Activated CD4-positive, alpha-beta T cell treated with anti-CD3 and anti-CD28 coated beads, Interleukin-10, Interleukin-2, amounts not matched to agents 100 ng/mL and 50 ng/mL, durations not matched to agents 16 hours and 8 hours (primary cell): ENCODE measurements at regions not wholly inside any gene's neighbourhood (a gene's known extent, or its start where the extent isn't known, plus 50 kb on each side); places are given as distances from the start of the nearest gene placed in this dataset.
A peak's percentile ranks its signal among the peaks of the same experiment; 100 is the strongest.
"Not testable (repeated sequence)": the region's sequence is repeated elsewhere in the genome, so short reads cannot be mapped to it uniquely, and the experiment has no call there.

Source experiments
- DNase-seq: peaks from one replicate; pipeline ENCODE4 v3.0.0-alpha.2; 2020

DNA sequence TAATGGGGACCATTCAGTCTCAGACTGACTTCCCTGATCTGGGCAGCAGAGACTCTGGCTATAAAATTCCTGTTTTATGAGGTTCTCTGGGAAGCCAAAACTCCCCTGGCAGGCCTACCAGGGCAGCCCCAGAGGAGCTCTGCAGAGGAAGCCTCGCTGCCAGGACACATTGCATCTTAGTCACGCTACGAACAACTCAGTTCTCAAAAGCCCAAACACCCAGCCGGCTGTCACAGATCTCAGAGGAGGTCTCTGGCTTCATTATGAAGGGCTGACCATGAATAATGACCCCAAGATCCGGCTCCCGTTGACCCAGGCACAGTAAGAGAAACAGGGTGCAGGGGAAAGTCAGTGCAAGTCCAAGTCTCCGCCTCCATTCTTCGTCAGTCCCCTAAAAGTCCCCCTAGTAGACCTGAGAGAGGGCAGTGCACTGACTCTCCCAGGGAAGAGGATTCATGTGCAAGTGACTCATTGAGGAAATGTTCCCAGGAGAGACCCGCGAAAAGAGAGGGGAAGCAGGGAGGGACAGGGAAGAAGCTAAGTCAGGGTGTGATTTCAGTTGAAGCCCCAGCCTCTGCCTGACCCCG lies 212.3 kb downstream of the CYP26B1 start:
- no peak for DNase-seq

DNA sequence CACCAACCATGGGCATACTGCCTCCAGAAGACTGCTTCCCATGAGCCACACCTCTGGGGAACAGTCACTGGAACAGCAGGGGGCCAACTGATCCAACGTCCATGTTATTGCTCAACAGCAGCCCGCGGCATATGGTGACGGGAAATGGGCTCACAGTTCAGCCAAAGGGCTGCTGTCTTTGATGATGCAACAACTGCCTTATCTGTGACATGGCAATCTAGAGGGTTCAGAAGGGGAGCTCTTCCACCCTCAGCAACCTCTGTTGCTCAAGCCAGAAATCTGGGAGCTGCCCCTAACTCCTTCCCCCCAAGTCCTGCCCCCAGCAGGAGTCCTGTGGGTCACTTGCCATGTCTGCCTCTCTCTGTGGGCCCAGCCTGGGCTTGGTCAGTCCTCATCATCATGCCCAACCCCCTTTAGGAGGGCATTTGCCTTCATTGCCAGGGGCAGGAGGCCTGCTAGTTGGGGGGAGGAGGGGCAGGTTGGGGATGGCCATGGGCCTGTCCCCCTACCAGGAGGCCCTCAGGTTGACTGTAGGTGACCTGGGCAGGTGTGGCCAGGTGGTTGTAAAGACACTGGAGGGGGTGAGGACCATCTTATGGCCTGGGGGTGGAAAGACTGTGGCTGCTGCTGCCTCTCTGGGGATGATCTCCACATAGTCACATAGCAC lies 212.9 kb downstream of the CYP26B1 start:
- DNase-seq, result no peak

DNA sequence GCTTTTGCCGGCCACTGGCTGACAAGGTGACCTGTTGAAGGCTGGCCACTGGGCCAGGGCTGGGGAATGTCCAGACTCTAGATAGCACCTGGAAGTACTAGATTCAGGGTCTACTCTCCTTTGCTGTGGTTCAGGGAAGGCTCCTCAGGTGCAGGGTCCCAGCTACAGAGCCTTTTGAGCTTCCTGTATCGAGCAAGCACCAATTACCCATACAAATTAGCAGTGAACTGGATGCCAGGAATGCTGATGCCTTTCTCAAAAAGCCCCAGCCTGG lies 213.4 kb downstream of the CYP26B1 start:
- DNase-seq, result no peak

DNA sequence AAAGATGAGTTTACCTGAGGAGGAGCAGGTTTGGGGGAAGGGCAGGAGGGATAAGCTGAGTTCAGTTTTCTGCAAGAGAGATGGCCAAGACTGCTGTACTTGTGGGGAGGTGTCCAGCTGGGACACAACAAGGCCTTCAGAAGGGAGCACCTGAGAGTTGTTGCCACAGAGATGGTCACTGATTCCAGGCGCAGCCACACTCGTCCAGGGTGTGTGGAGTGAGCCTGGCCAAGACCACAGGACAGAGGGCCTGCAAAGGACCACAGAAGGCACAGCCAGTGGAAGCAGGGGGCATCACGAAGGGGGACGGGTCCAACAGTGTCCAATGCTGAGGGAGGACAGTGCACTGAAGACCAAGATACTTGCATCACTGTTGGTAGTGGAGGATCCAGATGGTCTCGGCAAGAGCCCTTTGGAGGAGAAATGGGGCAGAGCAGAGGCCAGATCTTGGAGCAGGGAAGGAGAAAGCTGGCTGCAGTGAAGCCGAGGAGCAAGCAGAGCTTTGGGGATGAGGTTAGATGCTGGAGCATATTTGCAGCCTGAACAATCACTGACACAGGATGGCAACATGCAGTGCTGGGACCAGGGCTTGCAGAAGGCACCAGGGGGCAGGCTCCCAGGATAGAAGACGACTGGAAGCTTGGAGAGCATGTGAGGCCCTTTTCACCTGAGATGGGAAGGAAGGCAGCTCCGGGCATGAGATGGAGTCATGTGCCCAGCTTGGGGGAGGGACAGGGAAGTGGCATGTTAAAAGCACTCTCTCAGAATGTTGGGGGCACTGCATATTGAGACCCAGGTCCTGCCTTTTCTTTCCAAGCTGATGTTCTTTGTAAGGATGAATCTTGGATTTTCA lies 214.0 kb downstream of the CYP26B1 start:
- DNase-seq, result no peak

DNA sequence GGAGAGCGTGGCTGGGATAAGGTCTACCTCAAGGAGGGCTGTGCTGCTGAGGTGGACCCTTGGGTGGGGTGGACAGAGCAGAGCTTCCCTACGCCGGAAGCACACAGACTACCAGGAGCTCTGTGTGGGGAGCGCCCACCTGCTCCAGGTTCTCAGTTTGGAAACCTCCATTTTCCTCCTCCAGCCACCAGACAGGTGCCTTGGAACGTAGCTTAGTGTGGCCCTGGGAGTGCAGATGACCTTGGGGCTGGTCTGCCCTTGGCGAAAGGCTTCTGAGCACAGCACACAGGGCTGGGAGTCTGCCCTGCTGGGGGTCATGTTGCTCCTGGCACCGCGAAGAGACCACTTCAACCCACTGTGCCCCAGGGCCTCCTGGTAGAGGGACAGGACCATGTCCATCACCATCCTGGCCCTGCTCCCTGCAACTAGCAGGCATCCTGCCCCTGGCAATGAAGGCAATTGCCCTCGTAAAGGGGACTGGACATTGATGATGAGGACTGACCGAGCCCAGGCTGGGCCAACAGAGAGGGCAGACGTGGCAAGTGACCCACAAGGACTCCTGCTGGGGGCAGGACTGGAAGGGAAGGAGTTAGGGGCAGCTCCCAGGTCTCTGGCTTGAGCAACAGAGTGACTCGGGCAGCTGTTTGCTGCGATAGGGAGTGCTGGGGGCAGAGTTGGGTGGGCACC lies 214.7 kb downstream of the CYP26B1 start:
- no peak for DNase-seq

DNA sequence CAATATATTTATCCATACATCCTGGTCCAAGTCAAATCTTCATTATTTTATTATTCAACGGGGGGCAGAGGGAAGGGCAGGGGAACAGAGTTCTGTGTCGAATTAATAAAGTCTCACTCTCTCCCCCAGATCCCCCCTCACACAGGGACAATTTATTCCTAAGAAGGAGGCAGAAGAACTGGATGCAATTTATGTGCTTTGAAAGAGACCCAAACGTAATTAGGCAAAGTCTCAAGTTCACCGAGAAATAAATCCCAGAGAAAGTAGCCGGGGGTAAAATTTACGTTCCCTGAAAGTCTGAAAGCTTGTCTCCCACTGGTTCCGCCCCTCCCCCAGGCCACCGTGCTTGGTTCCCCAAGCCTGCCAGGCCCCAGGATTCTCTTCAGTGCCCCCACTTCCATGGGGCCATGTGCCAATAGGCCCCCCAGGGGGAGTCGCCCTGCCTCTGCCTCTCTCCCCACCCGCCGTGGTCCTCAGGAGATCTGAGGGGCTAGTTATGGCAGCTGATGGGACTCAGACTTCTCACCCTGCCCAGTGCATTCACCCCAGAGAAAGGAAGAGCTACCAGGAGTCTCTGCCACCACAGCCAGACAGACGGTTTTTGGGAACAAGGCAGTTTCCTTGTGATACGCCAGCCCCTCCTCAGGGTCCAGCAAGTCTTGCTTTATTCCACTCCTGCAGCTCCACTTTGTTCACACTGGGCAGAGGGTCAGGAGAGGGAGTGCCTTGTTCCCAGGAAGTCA lies 215.5 kb downstream of the CYP26B1 start:
- no peak for DNase-seq

DNA sequence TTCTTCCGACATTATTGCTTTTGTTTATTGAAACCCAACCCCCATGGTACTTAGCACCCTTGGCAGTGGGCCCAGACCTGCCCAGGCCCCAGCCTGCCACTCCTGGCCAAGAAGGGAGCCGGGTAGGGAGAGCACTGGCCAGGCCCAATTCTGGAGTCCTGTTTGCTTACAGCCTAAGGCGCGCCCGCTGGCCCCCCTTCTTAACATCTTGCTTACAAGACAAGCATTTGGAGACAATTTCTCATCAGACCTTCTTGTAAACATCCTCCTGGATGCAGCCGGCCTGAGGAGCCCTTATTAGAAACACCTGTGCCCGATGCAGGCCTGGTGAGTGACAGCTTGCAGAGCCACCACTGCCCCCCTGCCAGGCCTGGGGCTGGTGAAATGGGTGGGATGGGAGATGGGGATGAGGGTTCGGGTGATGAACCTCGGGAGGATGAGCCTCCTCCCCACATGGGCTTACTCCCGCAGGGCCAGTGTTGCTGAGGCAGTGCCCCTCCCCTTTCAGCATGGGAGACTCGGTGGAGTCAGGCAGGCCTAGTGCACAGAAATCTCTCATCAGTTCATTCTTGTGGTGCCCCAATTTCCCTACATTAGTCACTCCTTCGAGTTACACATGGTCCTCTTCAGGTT lies 217.5 kb downstream of the CYP26B1 start:
- DNase-seq, result no peak

DNA sequence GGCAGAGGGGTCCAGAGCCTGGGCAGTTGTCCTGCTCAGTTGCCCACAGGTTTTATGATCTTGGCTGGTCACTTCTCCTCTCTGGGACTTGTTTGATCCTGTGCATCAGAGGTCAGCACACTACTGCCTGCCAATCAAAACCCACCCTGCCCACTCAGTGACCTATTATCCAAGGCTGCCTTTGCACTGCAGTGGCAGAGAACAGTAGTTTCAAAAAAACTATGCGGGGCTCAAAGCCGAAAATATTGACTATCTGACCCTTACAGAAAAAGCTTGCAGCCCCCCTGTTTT lies 218.2 kb downstream of the CYP26B1 start:
- DNase-seq, result no peak

DNA sequence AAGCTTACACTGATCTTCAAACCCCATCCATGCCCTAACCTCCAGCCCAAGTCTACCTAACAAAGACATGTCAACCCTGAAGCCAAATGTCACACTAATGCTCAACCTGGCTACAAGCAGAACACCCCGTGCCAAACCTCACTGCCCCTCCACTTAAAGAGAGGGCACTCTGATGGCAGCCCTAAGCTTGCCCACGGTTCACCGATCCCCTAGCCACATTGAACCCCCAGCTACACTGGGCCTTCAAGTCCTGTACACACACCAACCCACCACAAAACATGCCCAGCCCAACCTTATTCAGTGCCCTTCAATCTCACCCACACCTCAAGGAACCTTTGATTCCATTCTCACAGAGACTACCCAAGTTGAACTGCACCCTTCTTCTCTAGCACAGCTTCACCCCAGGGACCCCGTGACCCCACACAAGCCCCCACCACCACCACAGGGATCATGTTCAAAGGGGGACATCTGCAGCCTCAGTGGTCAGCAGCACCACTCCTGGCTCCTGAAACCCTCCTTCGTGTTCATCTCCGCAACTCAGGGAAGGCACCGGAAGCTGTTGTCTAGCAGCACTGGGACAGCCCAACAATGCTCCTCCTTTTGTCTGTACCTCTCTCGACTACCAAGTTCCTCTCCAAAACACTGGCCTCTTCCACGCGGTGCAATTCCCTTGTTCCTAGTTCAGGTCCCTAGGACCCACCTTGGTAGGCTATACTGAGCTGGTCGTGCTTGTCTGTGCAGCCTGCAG lies 218.8 kb downstream of the CYP26B1 start:
- DNase-seq, result no peak

DNA sequence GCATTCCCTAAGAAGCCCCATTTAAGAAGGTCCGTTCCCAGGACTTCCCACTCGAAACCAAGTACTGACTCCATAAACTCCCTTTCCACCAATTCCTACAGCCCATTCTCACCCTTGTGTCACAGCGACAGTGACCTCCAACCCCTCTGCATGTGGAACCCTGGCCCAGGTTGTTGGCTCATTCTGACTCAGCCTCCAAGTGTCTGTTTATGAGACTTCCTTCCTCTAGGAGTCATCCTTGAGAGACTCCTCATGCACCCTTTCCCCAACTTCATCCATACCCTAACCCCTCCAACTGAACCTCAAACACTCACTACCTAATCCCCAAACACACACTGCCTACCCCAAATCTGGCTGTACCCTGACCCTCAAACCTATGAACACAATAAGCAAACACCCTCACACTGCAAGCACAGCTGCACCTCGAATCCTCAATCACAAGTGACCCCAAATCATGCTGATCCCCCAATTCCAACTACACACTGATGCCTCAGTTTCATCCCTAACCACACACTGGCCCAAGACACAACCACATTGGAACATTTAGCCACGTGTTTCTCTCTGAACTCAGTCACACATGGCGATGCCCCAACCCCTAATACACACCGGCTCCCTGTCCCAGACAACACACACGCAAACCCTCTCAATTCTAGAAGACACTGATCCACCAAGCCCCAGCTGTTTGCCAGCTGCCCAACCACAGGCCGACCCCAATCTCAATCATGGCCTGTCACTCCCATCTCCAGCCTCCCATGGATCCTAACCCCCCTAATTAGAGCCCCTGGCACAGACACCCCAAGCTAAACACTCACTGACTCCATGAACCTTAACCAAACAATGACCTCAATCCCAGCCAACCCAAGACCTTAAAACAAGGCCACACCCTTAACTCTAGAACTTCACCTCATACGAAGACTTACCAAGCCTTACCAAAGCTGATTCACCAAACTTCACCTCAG lies 219.6 kb downstream of the CYP26B1 start:
- DNase-seq, result no peak

DNA sequence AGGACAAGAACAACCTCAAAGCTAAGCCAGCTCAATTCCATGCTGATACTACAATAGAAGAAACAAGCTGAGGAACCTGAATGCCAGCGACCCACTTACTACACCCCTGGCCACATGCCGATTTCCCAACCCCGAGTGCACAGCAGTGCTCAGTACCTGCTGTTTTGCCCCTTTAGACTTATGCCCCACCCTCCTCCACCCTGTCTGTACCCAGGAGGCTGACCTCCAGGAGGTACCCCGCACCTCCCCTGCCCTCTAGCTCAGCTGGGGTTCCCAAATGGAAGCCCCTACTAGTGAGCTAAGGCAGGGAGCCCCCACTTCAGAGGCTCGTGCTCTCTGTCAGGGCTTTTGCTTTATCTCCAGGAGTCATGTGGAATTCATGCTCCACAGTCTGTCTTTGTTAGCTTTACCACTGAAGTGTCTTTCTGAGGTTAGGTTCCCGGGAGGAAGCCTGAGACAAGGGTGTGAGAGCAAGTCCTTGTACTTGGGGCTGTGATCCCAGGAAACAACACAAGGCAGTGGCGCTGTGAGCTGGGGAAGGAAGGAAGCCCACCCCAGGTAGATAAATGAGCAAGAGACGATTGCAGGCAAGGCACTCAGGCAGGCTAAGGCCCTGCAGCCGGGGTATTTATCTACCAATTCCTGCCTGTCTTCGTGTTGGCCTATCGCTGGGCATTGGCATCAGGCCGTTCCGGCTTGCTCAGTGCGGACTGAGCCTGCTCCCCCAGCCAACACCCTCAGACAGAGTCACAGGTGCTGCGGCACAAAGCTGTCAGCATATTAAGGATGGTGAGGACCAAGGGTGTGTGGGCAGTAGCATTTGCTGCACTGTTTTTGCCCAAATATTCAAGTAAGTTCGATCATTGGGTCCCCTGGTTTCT lies 220.5 kb downstream of the CYP26B1 start:
- DNase-seq, result no peak

DNA sequence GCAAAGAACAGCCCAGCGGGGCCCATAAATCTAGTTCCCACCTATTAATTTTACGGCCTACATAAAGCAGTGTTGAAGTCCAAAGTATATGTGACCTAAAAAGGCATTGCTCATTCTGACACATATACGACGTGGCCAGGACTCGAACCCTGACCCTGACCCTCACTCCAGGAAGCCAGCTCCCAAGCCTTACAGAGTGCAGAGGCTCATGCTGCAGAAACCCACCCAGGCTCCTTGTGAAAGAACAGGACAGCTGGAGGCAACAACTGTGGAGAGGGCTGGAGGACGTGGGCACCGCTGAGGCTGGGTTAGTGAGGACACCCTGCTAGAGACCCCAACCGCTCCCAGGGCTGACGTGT lies 221.6 kb downstream of the CYP26B1 start:
- DNase-seq, result no peak

DNA sequence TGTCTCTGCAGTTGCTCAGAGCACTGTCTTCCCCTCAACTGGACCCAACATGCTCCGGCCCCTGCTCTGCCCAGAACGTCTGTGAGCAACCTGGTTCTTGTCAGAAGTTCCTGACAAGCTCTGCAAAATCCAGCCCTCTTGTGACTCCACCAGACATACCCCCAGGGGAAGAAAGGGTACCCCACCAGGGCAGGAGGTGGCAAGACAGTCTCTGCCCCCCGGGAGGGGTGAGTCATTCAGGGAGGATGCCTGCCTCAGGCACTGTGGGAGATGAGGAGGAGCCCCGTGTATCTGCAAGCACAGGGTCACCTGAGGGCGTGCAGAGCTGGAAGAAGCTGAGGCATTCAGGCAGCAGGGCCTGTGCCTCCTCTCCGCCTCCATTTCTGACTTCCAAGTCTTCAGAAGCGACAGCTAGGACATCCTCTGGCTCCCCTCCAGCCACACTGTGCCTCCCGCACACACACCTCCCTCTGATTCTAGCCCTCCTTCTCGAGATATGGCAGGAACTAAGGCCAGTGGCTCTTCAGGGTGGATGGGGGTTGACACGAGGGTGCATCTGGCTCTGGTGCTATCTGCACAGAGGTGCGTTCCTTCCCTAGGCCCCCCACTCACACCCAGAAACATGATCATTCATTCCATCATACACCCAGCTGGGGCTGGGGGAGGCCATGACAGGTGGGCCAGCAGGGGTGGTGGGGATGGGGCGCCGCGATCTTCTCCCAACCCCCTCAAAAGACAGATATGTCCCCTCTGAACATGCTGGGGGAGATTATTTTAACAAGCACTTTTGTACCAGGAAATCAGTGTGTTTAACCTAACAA lies 222.2 kb downstream of the CYP26B1 start:
- DNase-seq, result no peak

DNA sequence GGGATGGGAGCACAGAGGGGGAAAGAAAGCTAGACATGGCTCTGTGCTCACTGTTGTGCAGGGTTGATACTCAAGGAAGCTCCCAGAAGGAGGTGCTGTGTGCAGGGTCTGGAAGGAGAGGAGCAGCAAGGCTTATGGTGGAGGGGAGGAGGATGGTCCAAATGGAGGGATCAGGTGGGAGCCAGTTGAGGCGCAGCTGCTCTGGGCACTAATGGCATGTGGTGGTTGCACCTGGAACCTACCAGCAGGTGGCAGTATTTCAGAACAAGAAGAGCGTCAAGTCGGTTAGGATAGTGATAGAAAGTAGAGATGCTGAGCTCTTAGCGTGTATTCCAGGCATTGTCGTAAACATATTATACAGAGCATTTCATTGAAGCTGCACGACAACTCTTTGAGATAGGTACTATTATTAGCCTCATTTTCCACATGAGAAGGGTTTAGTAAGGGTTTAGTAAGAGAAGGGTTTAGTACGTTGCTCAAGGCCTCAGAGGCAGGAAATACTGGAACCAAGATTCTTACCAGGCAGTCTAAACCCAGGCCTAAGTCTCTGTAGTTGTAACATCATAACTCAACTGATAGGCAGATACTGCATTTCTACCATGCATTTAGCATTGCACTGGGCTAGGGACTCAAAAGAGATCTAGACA lies 223.7 kb downstream of the CYP26B1 start:
- peak; percentile 68 for DNase-seq

DNA sequence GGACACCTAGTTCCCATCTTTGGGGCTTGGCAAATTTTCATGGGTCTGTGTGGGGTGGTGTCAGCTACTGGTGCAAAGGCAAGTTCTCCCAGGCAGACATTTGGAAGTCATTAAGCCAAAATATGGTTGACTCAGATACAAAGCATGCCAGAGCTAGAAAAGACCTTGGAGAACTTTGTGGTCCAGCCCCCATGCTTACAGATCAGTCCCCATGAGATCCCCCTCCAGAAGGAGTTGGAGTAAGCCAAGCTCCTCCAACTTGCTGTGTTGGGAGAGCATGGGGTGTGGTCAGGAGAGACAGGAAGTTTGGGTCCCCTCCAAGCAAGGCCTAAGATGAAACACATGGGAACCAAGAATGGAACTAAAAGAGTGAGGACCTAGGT lies 224.5 kb downstream of the CYP26B1 start:
- DNase-seq, result no peak

DNA sequence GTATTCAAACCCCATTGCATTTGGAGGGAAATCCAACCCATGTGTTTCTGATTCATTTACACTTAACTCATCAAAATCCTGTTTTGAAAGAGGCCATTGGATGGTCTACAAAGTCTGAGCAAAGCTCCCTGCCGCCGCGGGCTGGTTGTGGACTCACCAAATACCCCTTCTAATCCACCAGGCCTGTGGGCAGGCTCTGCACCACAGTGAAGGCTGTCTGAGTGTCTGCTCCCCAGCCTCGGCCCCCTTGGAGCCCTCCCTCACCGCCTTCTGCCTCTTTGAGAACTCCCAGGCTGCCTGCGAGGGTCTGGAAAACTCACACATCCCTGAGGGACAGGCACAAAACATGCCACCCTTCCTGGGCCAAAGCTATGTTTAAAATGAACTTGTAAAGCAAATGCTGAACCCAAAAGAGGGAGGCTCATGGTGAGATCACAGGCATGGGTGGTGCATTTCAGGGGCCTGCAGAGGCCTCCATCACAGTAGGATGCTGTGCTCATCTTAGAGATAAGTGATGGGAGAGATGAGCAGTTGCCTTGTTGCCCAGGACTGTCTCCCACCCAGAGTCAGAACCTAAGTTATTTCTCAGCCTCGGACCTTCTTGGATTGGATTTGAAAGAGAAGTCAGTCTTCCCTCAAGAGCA lies 225.0 kb downstream of the CYP26B1 start:
- no peak for DNase-seq

DNA sequence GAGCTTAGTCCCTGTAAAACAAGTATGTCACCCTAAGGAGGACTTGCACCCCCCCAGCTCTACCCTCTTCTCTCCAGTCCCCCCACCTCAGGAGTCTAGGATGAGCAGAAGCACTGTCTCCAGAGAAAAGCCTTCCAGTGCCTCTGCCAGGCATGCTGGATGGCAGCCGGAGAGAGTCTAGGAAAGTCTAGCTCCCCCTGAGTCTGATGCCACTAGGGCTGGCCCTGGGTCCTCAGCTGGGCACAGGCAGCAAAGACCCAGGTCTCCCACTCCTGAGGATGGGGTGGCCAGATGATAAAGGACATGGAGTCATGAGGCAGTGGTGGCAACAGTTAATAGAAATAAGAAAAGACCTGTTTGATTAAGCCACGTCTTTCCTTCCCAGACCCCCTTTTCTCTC lies 225.6 kb downstream of the CYP26B1 start:
- no peak for DNase-seq

DNA sequence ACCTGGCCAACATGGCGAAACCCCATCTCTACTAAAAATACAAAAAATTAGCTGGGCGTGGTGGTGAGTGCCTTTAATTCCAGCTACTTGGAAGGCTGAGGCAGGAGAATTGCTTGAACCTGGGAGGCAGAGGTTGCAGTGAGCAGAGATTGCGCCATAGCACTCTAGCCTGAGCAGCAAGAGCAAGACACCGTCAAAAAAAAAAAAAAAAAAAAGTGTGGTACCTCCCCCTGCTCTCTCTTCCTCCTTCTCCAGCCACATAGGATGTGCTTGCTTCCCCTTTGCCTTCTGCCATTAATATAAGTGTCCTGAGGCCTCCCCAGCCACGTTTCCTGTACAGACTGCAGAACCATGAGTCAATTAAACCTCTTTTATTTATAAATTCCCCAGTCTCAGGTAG lies 226.8 kb downstream of the CYP26B1 start:
- DNase-seq, result not testable (repeated sequence)
